RWPE1 (cell line): ENCODE measurements at regions not wholly inside any gene's neighbourhood (a gene's known extent, or its start where the extent isn't known, plus 50 kb on each side); places are given as distances from the start of the nearest gene placed in this dataset.
"Not testable (repeated sequence)": the region's sequence is repeated elsewhere in the genome, so short reads cannot be mapped to it uniquely, and the experiment has no call there.

Experiments used
- CTCF ChIA-PET: fragments of 350-600 bp; sonication (Branson Sonifier 250); formaldehyde crosslinking; extraction: SDS; loops from one replicate; lab custom pipeline; 2021; lab: Yijun Ruan, JAX
- POLR2A ChIA-PET: fragments of 400-600 bp; formaldehyde crosslinking; extraction: SDS; loops from one replicate; lab custom pipeline; 2020; ENCODE audit warnings: antibody characterized with exemption; ENCODE audit not compliant: low non-redundant PET; lab: Yijun Ruan, JAX
- DNase-seq: peaks from one replicate; pipeline ENCODE4 v3.0.0; 2012; ENCODE audit warnings: low spot score
- H3K27ac ChIP-seq: fragments of 450-650 bp; 2 replicates; pipeline ENCODE4 v1.5.1; 2017
- CTCF ChIP-seq: fragments of 450-650 bp; conservative IDR thresholded peaks from 2 replicates; pipeline ENCODE4 v1.5.1; 2017; ENCODE audit warnings: low read depth, mild to moderate bottlenecking

GRCh38 chr2:59239146-59239545 lies 998.0 kb upstream of the FANCL start:
- CTCF ChIA-PET, result no interaction called here
- no peak for TF ChIP-seq CTCF
- DNase-seq, result no peak
- H3K27ac ChIP-seq, result no peak overlapping the region
- POLR2A ChIA-PET, result no interaction called here

GRCh38 chr2:59237311-59237710 lies 996.2 kb upstream of the FANCL start:
- POLR2A ChIA-PET, result no interaction called here
- CTCF ChIA-PET, result interaction anchor here (0.7 kb wide), 1 partner anchor 97 kb away, joined by 3 read pairs; no protein-coding TSS in a partner anchor
- no peak for TF ChIP-seq CTCF

GRCh38 chr2:59236723-59237122 lies 995.6 kb upstream of the FANCL start:
- POLR2A ChIA-PET, result no interaction called here
- TF ChIP-seq CTCF, result no peak
- CTCF ChIA-PET, result interaction anchor here (0.7 kb wide), 1 partner anchor 97 kb away, joined by 3 read pairs; no protein-coding TSS in a partner anchor
- DNase-seq, result no peak
- no peak overlapping the region for H3K27ac ChIP-seq

More at GRCh38 chr2:59237311-59237710, 996.2 kb upstream of the FANCL start:
- DNase-seq, result no peak
- no peak overlapping the region for H3K27ac ChIP-seq

GRCh38 chr2:59233920-59234319 lies 992.8 kb upstream of the FANCL start:
- no peak for TF ChIP-seq CTCF
- no peak overlapping the region for H3K27ac ChIP-seq
- POLR2A ChIA-PET, result no interaction called here
- CTCF ChIA-PET, result no interaction called here
- DNase-seq, result no peak

GRCh38 chr2:59233448-59233847 lies 992.3 kb upstream of the FANCL start:
- CTCF ChIA-PET, result no interaction called here
- POLR2A ChIA-PET, result no interaction called here
- TF ChIP-seq CTCF, result no peak
- no peak overlapping the region for H3K27ac ChIP-seq
- DNase-seq, result no peak

- DNase-seq, result no peak
- TF ChIP-seq CTCF, result no peak
- H3K27ac ChIP-seq, result no peak overlapping the region
- CTCF ChIA-PET, result no interaction called here
- POLR2A ChIA-PET, result no interaction called here
Observed at GRCh38 chr2:59232394-59233165, 991.5 kb upstream of the FANCL start.

- DNase-seq, POLR2A ChIA-PET, CTCF ChIA-PET: not testable (repeated sequence)
Observed at GRCh38 chr2:59226362-59226761, 985.2 kb upstream of the FANCL start.

More at GRCh38 chr2:59226362-59226761, 985.2 kb upstream of the FANCL start:
- not testable (repeated sequence) for H3K27ac ChIP-seq
